ENCODE measurements at regions not wholly inside any gene's neighbourhood (a gene's known extent, or its start where the extent isn't known, plus 50 kb on each side); places are given as distances from the start of the nearest gene placed in this dataset.
"Not testable (repeated sequence)": the region's sequence is repeated elsewhere in the genome, so short reads cannot be mapped to it uniquely, and the experiment has no call there.

DNA sequence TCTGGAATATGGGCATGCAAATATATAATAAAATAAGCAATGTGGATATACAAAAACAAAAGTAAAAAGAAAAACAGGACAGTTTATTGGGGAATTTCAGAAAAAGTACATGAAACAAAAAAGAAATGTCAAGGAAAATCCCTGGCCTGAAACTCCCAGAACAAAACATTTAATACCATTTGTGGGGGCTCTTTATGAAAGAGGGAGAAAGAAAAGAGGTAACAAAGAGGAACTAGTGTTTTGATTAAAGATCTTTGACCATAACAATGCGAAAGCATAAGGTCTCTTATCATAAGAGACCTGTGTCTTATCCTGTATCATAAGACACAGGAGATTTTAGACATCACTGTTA is 88.6 kb upstream of the ARID1B start:
- no peak for DNase-seq

DNA sequence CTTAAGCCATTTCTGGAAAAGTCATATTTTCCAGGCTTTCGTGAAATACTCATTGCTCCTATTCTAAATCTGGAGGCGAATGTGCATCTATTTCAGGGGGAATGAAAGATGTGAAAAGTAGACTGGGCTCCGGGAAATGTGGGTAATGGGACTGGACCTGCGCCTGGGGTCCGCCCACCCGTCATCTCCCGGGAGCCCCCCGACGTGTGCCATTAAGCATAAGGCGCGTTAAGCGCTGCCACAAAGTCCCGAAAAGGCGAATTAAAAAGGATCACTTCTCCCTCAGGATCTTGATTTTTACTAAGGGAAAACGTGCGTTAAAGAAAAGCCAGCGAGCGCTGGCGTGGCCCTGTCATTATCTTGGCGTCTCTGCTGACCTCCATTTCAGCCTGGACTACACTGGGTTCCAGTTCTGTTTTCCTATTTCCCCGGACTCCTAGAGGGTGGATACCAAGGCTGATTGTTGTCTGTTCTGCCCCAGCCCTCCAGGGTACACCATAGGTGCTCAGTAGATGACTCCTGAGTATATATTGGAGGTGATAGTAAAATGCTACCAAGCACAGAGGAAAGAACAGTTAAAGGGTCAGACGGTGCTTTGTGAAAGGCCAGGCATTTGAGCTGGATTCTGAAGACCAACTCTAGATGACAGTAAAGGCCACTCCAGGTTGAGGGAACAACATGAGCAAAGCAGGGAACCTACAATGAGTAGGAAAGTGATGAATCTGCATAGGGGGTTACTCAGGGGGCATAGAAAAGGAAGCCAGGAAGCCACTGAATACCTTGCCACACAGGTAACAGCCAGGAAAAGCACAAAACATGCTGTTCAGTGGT is 89.2 kb upstream of the ARID1B start:
- DNase-seq, result no peak

DNA sequence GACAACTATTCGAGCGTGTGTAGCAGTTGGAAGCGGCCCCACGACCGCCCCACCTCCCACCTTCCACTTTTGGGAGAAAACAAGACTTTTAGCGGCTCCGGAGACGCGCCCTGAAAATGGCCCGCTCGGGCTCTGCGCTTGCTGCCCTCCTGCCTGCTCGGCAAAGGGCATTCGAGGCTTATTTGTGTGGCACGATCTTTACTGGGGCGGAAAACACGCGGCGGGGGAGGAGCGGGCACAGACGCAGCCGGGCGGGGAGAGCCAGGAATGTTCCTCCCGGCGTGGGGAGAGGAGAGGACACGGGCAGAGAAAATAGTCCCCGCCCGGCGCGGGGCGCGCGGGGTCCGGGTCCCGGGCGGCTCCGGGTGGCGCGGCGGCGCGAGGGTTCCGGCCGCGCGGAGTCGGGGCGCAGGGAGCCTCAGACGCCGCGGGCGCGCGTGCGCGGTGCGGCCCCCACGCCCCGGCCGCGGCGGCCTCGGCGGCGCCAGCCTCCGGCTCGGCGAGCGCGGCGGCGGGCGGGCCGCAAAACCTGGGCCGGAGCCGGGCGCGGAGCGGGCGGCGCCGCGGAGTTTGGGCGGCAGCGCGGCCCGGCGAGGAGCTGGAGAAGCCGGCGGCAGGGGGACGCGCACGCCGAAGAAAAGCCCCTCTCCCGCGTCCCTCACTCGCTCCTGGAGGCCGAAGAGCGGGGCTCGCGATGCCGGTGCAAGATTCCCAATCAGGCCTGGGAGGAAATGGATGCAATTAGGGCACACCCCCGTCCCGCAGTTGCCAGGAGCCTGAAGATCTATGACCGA is 90.0 kb upstream of the ARID1B start:
- peak; percentile 74 to 79 for DNase-seq

DNA sequence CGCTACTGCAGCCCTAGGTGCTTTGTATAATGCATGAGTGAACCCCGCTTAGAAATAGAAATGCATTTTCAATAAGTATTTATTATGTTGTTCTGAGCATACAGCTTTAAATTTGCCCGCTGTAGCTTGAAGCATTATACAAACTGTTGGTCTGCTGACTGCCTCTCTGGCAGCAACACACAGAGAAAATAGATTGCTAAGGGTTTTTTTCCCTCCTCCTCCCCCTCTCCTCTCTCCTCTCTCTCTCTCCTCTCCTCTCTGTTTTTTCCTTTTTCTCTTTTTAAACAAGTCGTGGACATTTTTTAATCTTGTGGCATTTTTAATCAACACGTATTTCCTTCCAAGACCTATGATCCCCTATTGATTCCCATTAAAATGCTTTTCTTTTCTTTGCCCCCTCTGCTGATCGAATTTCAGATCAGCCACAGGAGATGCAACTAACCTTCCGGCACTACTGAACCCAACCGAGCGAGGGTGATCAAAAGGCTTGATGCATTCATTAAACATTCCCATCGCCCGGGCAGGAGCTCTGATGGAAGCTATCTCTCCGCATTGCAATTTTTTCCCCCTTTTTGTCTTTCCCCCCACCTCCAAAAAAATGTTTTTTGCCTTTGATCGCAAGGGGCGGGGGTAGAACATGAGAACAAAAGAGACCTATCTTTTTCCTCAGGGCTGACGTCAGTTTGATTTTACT is 90.7 kb upstream of the ARID1B start:
- DNase-seq, result peak in 1 of 2 experiments; percentile 39

DNA sequence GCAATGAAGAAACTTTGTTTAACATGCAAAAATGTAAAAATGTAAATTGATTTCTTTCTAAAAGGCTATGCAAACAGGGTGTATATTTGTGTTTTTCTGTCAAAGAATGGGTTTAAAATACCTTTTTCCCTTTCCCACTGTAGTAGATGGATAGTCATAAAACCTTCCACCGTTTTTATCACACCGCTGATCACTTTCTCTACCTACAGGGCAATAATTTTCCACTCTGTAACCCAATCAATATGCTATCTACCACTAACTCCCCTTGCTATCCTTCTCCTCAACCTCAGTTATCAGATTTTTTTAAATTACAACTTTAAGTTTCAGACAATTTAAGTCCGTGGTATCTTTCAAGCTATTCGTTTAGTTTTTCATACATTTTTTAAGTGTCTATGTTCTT is 91.4 kb upstream of the ARID1B start:
- no peak for DNase-seq

DNA sequence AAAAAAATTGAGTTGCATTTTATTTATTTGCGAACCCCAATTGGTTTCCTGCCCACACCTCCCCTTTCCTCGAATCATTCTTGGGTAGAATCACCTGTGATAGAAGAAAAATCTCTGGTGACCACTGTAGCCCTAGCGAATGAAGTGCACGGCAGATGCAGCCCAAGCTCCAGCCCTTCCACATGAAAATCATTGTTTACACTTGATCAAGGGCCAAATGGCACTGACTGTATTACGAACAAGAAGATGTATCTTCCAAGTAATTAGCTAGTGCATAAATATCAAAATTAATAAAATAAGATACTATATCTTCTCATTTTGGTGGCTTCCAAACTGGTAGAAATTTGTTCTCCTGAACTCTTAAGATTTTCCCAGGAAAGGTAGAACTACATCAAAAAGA is 93.4 kb upstream of the ARID1B start:
- DNase-seq, result no peak

DNA sequence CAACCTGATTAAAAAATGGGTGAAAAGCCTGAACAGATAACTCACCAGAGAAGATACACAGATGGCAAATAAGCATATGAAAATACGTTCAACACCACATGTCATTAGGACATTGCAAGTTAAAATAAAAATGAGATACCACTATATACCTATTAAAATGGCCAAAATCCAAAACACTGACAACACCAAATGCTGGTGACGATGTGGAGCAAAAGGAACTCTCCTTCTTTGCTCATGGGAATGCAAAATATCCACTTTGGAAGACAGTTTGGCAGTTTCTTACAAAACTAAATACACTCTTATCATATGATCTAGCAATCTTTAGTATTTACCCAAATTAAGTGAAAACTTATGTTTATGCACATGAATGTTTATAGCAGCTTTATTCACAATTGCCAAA is 100.5 kb upstream of the ARID1B start:
- no peak for DNase-seq

DNA sequence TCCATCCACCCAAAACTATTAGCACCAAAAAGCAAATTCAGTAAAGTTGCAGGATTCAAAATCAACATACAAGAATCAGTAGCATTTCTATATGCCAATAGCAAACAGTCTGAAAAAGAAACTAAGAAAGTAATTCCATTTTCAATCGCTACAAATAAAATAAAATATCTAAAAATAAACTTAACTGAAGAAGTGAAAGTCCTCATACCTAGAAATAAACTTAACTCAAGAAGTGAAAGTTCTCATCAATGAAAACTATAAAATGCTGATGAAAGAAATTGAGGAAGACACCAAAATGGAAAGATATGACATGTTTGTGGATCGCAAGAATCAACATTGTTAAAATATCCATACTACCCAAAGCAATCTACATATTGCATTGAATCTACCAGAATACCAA is 103.0 kb upstream of the ARID1B start:
- DNase-seq, result no peak

DNA sequence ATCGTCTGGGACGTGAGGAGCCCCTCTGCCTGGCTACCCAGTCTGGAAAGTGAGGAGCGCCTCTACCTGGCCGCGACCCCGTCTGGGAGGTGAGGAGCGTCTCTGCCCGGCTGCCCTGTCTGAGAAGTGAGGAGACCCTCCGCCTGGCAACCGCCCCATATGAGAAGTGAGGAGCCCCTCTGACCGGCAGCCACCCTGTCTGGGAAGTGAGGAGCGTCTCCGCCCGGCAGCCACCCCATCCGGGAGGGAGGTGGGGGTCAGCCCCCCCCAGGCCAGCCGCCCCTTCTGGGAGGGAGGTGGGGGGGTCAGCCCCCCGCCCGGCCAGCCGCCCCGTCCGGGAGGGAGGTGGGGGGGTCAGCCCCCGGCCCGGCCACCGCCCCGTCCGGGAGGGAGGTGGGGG is 107.1 kb upstream of the ARID1B start:
- not testable (repeated sequence) for DNase-seq

DNA sequence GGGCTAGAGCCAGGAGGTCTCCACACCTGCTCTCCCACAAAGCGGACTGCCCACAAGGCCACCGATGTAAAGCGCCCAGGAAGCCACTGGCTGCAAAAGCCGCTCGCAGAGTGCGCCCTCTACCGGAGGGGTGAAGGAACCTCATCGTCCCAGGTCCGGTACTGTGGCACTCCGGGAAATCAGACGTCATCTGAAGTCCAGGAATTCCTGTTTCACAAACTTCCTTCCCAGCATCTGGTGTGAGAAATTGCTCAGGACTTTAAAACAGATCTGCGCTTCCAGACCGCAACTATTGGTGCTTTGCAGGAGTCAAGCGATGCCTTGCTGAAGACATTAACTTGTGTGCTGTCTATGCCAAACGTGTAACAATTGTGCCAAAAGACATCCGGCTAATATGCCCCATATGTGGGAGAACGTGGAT is 115.1 kb upstream of the ARID1B start:
- DNase-seq, result peak; percentile 36 to 56

DNA sequence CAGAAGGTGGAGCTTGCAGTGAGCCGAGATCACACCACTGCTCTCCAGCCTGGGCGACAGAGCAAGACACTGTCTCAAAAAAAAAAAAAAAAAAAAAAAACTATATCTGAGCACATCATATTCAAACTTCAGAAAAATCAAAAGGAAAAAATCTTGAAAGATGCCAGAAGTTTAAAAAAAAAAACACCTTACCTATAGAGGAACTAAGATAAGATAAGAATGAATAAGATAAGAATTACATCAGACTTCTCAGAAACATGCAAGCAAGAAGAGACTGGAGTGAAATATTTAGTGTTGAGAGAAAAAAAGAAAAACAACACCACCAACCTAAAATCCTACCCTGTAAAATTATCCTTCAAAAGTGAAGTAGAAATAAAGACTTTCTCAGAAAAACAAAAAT is 116.8 kb upstream of the ARID1B start:
- DNase-seq, result no peak

DNA sequence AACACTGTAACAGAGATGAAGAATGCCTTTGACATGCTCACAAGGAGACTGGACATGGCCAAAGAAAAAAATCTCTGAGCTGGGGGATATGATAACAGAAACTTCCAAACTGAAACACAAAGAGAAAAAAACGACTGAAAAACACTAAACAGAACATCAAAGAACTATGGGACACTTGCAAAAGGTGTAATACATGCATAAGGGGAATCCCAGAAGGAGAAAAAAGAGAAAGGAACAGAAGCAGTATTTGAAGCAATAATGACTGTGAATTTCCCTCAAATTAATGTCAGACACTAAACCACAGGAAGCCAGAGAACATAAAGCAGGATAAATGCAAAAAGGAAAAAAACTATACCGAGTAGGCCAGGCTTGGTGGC is 117.4 kb upstream of the ARID1B start:
- DNase-seq, result no peak

DNA sequence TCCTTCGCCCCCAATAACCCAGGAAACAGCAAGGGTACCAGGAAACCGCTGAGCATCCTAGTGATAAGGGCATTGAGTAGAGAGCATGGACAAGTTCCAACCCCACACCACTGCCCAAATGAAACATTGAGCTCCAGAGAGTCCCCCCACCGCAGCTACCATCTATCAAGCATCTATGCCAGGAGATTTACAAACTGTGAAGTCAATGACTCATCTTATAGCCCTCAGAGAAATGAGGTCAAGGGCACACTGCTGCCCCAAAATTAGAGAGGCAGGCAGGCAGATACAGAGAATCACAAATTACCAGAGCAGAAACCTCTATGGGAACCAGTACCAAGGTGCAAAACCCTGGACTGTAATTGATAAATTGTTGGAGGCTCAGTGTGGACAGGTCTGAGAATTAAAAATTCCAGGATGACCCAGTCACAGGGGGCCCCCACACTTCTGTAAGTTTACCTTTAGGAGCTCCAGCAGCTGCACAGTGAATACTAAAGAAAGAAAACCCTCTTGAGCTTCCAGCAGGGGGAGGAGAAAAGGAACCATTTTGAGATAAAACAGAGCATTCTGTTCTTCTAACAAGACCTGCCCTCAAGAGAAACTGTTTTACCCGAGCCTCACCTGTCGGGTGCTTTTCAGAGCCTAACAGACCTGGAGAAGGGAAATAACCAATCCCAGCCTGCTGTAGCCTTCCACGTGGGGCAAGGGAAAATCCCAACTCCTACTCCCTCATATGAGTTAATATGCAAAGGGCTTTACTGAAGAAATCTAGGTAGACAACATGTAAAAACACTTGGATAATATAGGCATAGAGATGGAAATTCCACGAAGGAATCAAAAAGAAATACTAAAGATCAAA is 118.0 kb upstream of the ARID1B start:
- no peak for DNase-seq

DNA sequence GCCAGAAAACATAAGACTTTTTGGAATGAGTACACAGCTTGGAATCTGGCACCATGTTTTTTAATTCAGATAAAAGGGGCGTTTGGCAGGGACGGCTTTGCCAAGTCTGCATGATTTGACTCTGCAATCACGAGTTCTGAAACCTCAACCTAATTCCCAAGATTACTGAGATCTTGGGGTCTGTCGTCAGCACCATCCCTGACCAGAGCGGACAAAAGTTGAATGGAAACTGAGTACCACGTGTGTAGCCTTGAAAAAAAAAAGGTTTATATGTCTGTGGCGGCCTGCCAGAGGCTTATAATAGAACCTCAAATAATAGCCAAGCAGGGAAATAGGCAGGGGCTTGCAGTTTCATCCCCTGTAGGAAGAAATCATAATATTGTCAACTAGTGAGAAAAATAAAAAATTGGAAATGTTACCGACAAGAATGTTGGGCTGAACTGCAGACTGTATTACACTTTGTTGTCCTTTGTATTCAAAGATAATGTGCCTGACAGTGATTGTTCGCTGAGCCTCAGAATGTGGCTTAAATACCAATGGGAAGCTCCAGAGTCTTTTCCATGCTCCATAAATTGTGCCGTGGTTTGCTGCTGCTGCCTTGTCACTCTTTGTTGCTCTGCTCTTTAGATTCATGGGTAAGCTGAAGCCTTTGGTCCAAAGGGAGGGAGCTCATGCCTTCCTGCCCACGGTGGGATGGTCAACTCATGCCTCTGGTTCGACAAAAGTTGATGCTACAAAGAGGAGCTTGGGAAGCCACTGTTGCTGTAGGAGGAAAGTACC is 118.8 kb upstream of the ARID1B start:
- DNase-seq, result no peak

DNA sequence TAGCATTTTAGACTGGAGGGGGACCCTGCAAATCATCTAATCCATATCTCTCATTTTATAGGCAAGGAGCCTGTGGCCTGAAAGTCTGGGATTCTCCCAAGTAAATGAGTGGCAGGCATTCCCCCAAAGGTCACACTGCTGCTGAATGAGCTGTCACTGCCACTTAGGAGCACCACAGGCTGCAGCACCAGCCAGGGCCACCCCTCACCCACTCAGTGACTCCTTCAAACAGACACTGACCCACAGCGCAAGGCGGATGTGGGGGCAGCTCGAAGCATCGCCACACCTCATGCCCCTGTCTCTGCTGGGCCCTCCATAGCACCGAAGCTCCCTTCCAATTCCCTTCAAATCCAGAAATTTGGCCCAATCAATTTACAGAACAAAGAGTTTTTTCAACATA is 119.9 kb upstream of the ARID1B start:
- DNase-seq, result no peak

DNA sequence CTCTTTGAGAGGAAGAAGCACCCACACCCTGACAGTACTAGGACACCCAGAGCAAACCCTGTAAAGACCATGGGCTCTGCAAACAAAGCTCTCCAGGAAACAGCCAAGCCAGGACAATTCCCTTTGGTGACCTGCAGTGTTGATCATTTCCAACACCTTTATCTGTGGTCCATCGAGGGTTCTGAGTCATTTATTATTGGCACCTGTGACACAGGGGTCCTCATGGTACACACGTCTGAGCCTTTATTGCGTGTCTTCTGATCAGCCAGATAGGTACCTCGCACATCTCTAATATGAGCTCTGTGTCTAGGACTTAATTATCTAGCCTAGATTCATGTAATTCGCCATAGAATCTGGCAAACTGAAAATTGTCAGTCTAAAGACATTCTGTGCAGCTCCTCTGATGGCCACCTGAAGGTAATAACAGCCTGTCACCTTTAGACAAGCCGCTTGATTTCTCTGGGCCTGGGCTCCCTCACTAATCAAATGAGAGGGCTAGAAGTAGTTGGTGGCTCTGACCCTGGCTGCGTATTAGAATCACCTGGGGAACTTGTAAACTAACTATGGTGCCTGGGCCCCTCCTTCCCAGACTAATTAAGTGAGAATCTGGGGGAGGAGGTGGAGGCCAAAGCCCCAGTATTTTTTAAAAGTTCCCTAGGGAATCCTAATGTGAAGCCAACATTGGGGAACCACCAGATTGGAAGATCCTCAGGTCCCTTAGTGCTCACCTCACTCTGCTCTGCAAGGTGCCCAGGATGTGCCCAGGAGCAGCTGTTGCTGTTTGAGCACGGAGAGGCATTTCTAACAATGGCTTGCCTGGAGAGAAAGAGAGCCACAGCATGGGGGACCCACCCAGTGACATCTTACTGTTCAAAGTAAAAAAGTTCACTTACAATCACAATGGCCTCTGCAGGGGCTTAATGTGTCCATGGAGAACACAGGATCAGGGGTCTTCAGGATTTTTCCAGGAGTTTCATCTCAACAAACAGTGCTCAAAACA is 122.0 kb upstream of the ARID1B start:
- DNase-seq, result no peak

DNA sequence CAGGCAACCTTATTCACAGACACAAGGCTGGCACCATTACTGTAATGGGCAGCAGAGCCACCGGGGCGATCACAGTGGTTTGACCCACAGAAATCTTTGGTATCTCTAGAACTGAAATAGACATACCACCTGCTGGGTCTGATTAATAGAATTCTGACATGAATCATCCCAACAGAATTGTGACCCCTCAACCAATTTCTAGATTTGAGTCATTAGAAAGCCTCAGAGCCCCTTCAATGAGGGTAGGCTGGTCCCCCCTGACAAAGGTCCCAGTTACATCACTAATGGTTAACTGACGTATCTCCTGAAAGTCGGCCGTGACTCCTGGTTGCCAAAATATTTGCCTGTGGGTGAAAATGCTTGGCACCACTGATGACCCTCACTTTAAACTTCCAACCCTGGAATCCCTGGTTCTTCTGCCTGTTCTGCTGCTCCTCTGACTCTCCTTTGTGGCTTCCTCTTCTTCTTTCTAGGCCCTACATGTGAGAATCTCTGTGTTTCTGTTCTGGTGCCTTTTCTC is 124.9 kb upstream of the ARID1B start:
- DNase-seq, result no peak

DNA sequence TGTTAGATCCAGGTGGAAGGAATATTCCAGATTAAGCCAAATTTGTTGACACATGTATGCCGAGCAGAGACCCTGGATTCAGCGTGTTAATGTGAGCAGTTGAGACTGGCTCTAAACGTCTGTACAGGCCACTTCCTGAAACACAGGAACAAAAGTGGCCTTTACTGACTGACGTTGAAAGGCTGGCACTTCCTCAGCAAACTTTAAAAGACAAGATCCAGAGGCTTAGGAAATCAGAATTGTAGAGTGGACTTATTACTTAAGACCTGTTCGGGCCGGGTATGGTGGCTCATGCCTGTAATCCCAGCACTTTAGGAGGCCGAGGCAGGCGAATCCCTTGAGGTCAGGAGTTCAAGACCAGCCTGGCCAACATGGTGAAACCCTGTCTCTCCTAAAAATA is 125.7 kb upstream of the ARID1B start:
- DNase-seq, result no peak

DNA sequence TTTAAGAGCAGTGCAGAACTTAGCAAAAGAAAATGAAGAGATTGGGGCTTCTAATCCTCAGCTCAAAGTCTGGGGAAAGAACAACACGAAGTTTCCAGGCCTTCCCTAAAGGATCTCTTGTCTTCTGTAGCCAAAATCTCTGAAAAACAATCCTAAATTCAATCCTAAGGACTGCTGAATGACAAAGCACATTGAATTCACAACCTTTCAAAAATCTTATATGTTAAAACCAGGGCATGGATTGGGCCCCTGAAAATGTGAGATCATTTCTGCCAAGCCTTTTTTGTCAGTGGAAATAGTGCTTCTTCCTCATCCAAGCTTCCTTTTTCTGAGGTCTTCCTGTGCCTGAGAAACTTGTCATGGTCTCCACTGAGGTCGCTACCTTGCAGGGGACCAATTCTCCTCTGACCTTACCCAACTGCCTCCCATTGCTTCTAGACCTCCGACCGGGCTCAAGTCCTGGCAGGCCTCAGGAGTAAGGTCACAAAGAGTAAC is 126.2 kb upstream of the ARID1B start:
- DNase-seq, result no peak

DNA sequence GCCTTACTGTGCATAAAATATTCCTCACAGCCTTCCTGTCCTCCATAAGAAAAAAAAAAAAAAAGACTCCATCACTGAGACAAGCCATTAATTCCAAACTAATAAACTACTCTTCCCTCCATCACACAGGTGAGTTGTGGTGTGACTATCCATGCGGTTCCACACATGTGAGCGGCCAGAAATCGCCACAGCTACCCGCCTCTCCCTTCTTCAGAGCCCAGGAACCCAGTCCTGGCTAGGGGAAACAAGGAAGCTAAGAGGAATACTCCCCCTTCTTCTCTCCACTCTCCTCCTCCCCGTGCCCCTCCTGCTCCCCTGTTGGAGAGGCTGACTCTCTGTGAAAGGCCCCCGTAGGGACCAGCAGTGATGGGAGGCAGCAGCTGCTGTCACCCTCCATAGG is 128.6 kb upstream of the ARID1B start:
- DNase-seq, result no peak
